Islet of Langerhans (tissue), 1 donor: ENCODE measurements at regions not wholly inside any gene's neighbourhood (a gene's known extent, or its start where the extent isn't known, plus 50 kb on each side); places are given as distances from the start of the nearest gene placed in this dataset.

Source experiments
- FAIRE-seq: peaks from one replicate; lab custom pipeline; 2011; peaks lifted over from hg19 to GRCh38; lab: Jason Lieb, UNC

GRCh38 chr12:19872621-19873540 is 433.6 kb downstream of the AEBP2 start:
- FAIRE-seq = no peak

- no peak for FAIRE-seq
Observed at GRCh38 chr12:19880076-19880475, 440.8 kb downstream of the AEBP2 start.

GRCh38 chr12:19880721-19881120 is 441.4 kb downstream of the AEBP2 start:
- no peak for FAIRE-seq

GRCh38 chr12:19882346-19882745 is 443.1 kb downstream of the AEBP2 start:
- FAIRE-seq = no peak

- no peak for FAIRE-seq
Observed at GRCh38 chr12:19884021-19884492, 444.8 kb downstream of the AEBP2 start.

- no peak for FAIRE-seq
Observed at GRCh38 chr12:19885093-19885812, 446.0 kb downstream of the AEBP2 start.

DNA sequence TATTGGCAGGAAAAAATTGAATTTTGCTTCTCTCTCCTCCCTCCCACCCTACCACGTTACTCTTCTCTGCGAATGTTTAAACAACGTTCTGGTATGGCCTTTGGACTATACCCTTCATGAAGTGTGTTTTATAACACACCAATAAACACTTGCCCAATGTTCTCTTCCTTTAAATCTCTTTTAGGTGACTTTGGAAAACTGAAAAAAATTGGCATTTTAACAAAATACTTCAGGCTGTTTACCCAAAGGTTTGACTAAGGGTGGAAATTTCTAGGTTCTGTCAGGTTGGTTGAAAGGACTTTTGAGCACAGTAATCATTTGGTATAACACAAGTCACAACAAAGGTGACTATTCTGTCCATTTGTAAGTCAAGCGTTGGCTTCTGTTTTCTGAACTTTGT is 446.8 kb downstream of the AEBP2 start:
- no peak for FAIRE-seq

DNA sequence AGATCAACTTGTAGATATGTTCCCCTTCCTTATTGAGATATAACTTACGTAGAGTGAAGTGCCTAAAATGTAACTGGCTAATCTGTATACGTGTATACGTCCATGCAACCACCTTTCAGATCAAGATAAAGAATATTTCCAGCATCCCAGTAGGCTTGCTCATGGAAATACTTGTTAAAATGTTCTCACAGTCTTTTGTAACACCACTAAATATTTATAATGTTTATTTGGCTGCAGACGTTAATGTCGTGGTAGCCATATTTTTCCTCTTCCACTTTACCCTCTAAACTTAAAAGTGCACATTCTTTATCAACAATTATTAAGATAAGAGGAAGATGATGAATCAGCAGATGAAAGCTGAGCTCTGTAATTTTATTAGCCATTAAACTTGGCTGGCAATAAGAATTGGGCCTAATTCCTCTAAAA is 447.4 kb downstream of the AEBP2 start:
- FAIRE-seq = no peak

DNA sequence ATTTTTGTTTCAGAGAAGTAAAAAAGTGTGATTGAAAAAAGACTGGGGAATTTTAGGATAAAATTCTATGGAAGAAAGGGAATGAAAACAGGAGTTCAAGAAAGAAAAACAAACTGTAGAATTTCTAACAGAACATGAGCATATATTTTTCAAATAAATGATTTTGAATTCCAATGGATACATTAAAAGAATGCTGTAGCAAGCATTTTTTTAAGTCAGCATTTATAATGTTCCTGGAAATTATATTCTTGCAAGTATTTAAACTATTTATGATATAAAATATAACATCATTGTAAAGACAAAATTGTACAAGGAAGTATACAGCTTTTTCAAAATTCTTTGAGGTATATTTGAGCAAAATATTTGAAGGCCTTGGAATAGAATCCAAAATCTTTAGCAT is 450.7 kb downstream of the AEBP2 start:
- no peak for FAIRE-seq

DNA sequence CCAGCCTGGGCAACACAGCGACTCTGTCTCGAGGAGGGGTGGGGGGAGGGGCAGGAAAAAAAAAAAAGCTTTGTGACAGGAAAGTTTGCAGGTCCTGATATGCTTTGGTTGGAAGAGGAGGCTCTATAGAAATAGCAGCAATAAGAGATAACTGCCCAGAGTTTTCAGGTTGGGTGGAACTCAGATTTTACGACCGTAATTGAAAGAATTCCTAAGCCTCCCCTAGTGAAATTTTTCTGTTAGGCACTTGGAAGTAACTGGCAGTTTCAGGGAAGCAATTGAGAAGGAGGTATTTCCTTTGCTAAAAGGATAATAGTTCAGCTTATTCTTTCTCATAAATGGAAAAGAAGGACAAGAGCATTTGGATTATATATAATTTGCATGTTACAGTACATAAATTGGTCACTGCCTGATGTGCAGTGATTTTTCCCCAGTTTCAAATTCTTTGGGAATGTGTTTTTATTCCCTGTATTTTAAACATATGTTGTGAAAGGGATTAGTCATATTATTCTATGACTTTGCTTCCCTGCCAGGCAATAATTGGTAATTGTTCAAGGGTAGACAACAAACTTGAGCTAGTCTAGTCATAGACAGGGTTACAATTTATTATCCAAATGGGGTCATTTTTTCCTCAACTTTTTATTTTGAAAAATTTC is 452.8 kb downstream of the AEBP2 start:
- no peak for FAIRE-seq

DNA sequence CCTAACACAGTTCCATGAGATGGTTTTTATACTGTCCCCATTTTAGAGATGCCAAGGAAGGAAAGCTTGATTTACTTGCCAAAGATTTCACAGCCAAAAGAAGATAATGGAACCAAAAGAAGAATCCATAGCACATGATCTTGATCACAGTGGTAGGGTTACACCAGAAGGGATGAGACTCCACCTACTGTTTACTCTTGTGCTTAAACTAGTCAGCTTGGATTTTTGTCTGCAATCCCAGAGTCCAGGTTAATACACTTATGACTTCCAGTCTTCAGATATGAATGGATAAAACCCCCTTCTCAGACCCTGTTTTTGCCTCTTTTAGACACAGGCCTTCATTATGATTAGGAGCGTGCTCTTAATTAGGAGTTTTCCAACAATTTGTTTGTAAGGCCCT is 454.2 kb downstream of the AEBP2 start:
- no peak for FAIRE-seq

DNA sequence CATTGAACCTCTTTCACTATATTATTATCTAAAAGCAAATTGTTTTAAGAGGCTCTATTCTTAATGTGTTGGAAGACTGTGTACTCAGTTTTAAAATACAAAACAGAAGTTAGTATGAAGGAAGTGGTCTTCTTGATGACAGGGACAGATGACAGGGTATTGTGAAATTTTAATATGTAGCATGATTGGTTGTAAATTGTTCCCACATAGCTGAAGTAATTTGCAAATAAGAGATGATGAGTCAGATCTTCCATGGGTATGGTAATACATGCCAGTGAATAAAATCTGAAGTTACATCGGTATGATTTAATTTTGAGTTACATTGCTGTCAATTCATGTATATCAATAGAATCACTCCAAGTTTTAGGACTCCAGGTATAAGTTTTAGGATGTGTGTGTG is 454.8 kb downstream of the AEBP2 start:
- FAIRE-seq = no peak

DNA sequence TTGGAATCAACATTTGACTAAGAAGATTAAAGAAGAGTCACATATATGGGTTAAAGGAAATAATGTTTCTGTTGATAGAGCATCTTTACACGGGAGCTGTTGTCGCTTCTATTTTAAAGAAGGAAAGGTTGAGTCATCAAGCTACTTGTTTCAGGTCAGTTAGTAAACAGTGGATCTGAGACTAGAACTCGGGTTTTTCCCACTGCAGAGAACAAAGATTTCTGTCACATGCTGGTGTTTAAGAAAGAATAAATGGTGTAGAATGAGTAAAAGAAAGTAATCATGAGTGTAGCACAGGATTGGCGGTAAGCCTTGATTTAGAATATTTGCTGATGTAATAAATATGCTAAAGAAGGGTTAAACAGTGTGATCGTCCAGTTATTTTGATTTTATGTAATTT is 455.5 kb downstream of the AEBP2 start:
- no peak for FAIRE-seq

DNA sequence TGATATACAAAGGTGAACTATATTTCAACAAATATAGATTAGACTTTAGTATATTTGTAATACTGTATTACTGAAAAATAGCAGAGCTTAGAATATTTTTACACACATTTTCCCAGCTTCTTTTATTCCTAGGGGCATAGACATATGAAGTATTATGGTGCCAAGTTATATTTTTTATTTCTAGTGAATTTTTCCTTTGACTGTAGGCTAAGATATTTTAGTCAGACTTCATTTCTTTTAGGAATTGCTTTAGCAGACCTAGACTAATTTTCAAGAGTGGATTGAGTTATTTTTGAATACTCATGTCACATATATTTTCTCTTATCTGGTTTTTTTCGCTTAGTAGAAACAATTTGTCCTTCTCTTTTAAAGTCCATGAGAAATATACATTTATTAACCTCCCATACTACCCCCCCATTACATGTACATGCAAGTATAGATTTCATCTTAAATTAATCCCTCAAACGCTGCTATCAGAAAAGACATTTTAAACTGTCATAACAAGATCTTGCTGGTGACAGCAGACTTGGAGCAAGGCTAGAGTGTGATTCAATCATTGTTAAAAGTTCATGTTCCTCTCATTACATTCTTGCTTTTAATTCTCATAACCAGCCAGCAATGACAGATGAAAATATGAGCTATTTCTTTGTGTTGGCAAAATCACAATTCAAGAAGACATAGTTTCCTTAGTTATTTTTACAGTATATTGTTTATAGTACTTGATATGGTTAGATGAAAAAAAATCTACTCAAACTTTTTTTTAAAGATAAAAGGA is 456.1 kb downstream of the AEBP2 start:
- no peak for FAIRE-seq

GRCh38 chr12:19896041-19896440 is 456.7 kb downstream of the AEBP2 start:
- FAIRE-seq = no peak

GRCh38 chr12:19896534-19896933 is 457.2 kb downstream of the AEBP2 start:
- no peak for FAIRE-seq

DNA sequence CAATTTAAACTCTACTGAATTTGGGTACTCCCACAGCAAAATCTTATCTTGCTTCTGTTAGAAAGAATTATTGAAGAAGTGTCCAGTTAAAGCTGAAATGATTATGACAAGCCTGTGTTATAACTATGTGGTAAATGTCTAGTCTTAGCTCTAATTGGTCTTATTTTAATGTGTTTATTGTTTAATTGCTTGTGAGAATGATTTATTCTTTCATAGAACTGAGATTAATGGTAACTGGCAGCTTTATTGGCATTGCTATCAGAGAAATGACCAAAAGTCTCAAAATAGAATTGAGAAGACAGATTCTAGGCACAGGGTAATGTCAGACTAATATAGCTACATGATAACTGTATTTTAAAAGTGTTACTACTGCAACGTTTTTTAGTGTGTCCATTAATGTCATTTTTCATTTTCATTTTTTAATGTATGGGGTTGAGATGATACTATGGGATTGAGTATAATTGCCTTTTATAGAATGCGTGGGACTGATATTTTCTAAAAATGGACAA is 458.7 kb downstream of the AEBP2 start:
- no peak for FAIRE-seq

- no peak for FAIRE-seq
Observed at GRCh38 chr12:19901841-19902240, 462.5 kb downstream of the AEBP2 start.

- FAIRE-seq = no peak
Observed at GRCh38 chr12:19904819-19905218, 463.5 kb upstream of the PDE3A start.

- FAIRE-seq = no peak
Observed at GRCh38 chr12:19908830-19909229, 459.5 kb upstream of the PDE3A start.

DNA sequence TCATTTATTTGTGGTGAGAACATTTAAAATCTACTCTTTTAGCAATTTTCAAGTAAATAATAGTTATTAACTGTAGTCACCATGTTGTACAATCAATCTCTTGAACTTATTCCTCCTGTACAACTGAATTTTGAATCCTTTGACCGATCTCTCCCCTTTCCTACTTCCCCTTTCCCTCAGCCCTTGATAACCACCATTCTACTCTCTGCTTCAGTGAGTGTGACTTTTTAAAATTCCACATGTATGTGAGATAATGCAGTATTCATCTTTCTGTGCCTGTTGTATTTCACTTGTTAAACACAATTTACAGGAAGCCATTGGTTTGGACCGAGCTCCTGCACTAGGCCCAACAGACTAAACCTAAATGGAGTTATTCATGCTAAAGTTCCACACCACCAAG is 458.9 kb upstream of the PDE3A start:
- FAIRE-seq = no peak

DNA sequence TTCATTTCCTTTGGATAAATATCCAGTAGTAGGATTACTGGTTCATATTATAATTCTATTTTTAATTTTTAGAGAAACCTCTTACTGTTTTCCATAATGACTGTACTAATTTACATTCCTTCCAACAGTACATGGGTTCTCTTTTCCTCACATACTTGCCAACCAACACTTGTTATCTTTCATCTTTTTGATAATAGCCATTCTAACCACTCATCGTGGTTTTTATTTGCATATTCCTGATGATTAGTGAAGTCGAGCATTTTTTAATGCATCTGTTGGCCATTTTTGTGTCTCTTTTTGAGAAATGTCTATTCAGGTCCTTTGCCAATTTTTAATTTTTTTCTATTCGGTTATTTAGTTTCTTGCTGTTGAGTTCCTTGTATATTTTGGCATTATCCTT is 457.7 kb upstream of the PDE3A start:
- FAIRE-seq = no peak
